ENCODE measurements at regions not wholly inside any gene's neighbourhood (a gene's known extent, or its start where the extent isn't known, plus 50 kb on each side); places are given as distances from the start of the nearest gene placed in this dataset.
"Not testable (repeated sequence)": the region's sequence is repeated elsewhere in the genome, so short reads cannot be mapped to it uniquely, and the experiment has no call there.

- Histone ChIP-seq H3K36me3 (ENCODE audit: low read depth, low read length) (no peaks in the 10 kb centered on the region), H2AFZ (ENCODE audit: low read length) (no peak overlapping the region), H3K4me1 (ENCODE audit: insufficient read depth, low read length) (no peaks in the 10 kb centered on the region), H4K20me1 (ENCODE audit: low read length) (no peaks in the 10 kb centered on the region), H3K9me3 (ENCODE audit: low read length) (no peaks in the 10 kb centered on the region), H3K9ac (ENCODE audit: low read length) (no peak overlapping the region), H3F3A (ENCODE audit: low read length, unreplicated experiment) (no peaks in the 10 kb centered on the region), H3K79me2 (ENCODE audit: low read length) (no peaks in the 10 kb centered on the region), H3K4me3 (ENCODE audit: low read length) (no peak overlapping the region), H3K27me3 (ENCODE audit: low read length) (peaks cover 69% of the 10 kb centered on the region), H3K27ac (ENCODE audit: low read length) (no peak overlapping the region), H3K4me2 (ENCODE audit: low read length) (no peak overlapping the region), H3K9me2 (replicated peaks; ENCODE audit: low read length) (no peaks in the 10 kb centered on the region)
- BruUV-seq (replicated peaks), result no TSS peak
- ChIA-PET CTCF (no interaction called here), POLR2A (ENCODE audit: unreplicated experiment) (no interaction called here)
- ATAC-seq (no peak), DNase-seq (no peak)
- intact Hi-C loops (cut with micrococcal nuclease), result no loop called here
- TF ChIP-seq CTCF (conservative IDR thresholded peaks at IDR 0.05; ENCODE audit: low read depth, low read length) (no peak), EZH2phosphoT487 (IDR thresholded peaks at IDR 0.05; ENCODE audit: borderline replicate concordance, low read length) (no peak), EZH2 (IDR thresholded peaks at IDR 0.05; ENCODE audit: low read length, unreplicated experiment) (no peak)
Measured at GRCh38 chr10:76766682-76767081, 870.9 kb downstream of the KCNMA1 start.

GRCh38 chr10:76764921-76765320 lies 872.7 kb downstream of the KCNMA1 start:
- H2AFZ ChIP-seq (ENCODE audit: low read length); DNase-seq; H3K9me2 ChIP-seq (replicated peaks; ENCODE audit: low read length); CTCF ChIA-PET; ATAC-seq; H3K36me3 ChIP-seq (ENCODE audit: low read depth, low read length); BruUV-seq (replicated peaks); H3K4me3 ChIP-seq (ENCODE audit: low read length); POLR2A ChIA-PET (ENCODE audit: unreplicated experiment); H3K27ac ChIP-seq (ENCODE audit: low read length); H3K9ac ChIP-seq (ENCODE audit: low read length); H3K4me2 ChIP-seq (ENCODE audit: low read length); H3K4me1 ChIP-seq (ENCODE audit: insufficient read depth, low read length); H3K79me2 ChIP-seq (ENCODE audit: low read length); H4K20me1 ChIP-seq (ENCODE audit: low read length); H3F3A ChIP-seq (ENCODE audit: low read length, unreplicated experiment); H3K9me3 ChIP-seq (ENCODE audit: low read length): not testable (repeated sequence)
- intact Hi-C loops (cut with micrococcal nuclease), result loop anchor here (5.0 kb wide), 1 partner anchor 217 kb away; no protein-coding TSS in a partner anchor
- peaks cover 81% of the 10 kb centered on the region for H3K27me3 ChIP-seq (ENCODE audit: low read length)

GRCh38 chr10:76764177-76764576 lies 873.4 kb downstream of the KCNMA1 start:
- Histone ChIP-seq H3K4me1 (ENCODE audit: insufficient read depth, low read length) (no peaks in the 10 kb centered on the region), H2AFZ (ENCODE audit: low read length) (no peak overlapping the region), H3K4me3 (ENCODE audit: low read length) (no peak overlapping the region), H3K36me3 (ENCODE audit: low read depth, low read length) (no peaks in the 10 kb centered on the region), H3F3A (ENCODE audit: low read length, unreplicated experiment) (no peaks in the 10 kb centered on the region), H3K4me2 (ENCODE audit: low read length) (no peak overlapping the region), H3K9me3 (ENCODE audit: low read length) (no peaks in the 10 kb centered on the region), H3K79me2 (ENCODE audit: low read length) (no peaks in the 10 kb centered on the region), H3K9ac (ENCODE audit: low read length) (no peak overlapping the region), H3K27me3 (ENCODE audit: low read length) (peaks cover 86% of the 10 kb centered on the region), H4K20me1 (ENCODE audit: low read length) (no peaks in the 10 kb centered on the region), H3K27ac (ENCODE audit: low read length) (no peak overlapping the region), H3K9me2 (replicated peaks; ENCODE audit: low read length) (no peaks in the 10 kb centered on the region)
- POLR2A ChIA-PET (ENCODE audit: unreplicated experiment), result no interaction called here
- no peak for TF ChIP-seq EZH2 (IDR thresholded peaks at IDR 0.05; ENCODE audit: low read length, unreplicated experiment)
- no peak for TF ChIP-seq CTCF (conservative IDR thresholded peaks at IDR 0.05; ENCODE audit: low read depth, low read length)
- ATAC-seq, result no peak
- DNase-seq, result no peak
- no TSS peak for BruUV-seq (replicated peaks)
- CTCF ChIA-PET, result no interaction called here
- intact Hi-C loops (cut with micrococcal nuclease), result loop anchor here (5.0 kb wide), 1 partner anchor 218 kb away; no protein-coding TSS in a partner anchor
